Endometrial microvascular endothelial cells (primary cell): ENCODE measurements at regions not wholly inside any gene's neighbourhood (a gene's known extent, or its start where the extent isn't known, plus 50 kb on each side); places are given as distances from the start of the nearest gene placed in this dataset.

ENCODE experiments used
- in situ Hi-C: cut with HindIII; loops from 2 replicates; pipeline ENCODE4 v1.10.0; 2017; ENCODE audit warnings: low sequenced_read_pairs, low pct_unique_long_range_greater_than_20kb; ENCODE audit errors: inconsistent ontology term

- in situ Hi-C loops: no loop called here
Observed at GRCh38 chr2:150781142-150781541, 293.7 kb upstream of the RND3 start.

GRCh38 chr2:150778828-150779227 lies 291.4 kb upstream of the RND3 start:
- in situ Hi-C loops: no loop called here

- in situ Hi-C loops: no loop called here
Observed at GRCh38 chr2:150769421-150769820, 282.0 kb upstream of the RND3 start.

GRCh38 chr2:150767991-150768746 lies 280.7 kb upstream of the RND3 start:
- in situ Hi-C loops: no loop called here

- in situ Hi-C loops: no loop called here
Observed at GRCh38 chr2:150762571-150762970, 275.1 kb upstream of the RND3 start.

- in situ Hi-C loops: no loop called here
Observed at GRCh38 chr2:150759531-150759930, 272.1 kb upstream of the RND3 start.

GRCh38 chr2:150759106-150759505 lies 271.6 kb upstream of the RND3 start:
- in situ Hi-C loops: no loop called here

- in situ Hi-C loops: no loop called here
Observed at GRCh38 chr2:150752229-150752628, 264.8 kb upstream of the RND3 start.

GRCh38 chr2:150750720-150751119 lies 263.3 kb upstream of the RND3 start:
- in situ Hi-C loops: no loop called here

- in situ Hi-C loops: no loop called here
Observed at GRCh38 chr2:150742094-150742493, 254.6 kb upstream of the RND3 start.

- in situ Hi-C loops: no loop called here
Observed at GRCh38 chr2:150735894-150736498, 248.5 kb upstream of the RND3 start.

- in situ Hi-C loops: no loop called here
Observed at GRCh38 chr2:150733051-150733618, 245.7 kb upstream of the RND3 start.

GRCh38 chr2:150732491-150732890 lies 245.0 kb upstream of the RND3 start:
- in situ Hi-C loops: no loop called here

GRCh38 chr2:150732064-150732463 lies 244.6 kb upstream of the RND3 start:
- in situ Hi-C loops: no loop called here

GRCh38 chr2:150729495-150729955 lies 242.1 kb upstream of the RND3 start:
- in situ Hi-C loops: no loop called here

GRCh38 chr2:150718280-150718679 lies 230.8 kb upstream of the RND3 start:
- in situ Hi-C loops: no loop called here

- in situ Hi-C loops: no loop called here
Observed at GRCh38 chr2:150716186-150716585, 228.7 kb upstream of the RND3 start.

GRCh38 chr2:150715501-150715900 lies 228.0 kb upstream of the RND3 start:
- in situ Hi-C loops: no loop called here

- in situ Hi-C loops: no loop called here
Observed at GRCh38 chr2:150710916-150711315, 223.4 kb upstream of the RND3 start.

- in situ Hi-C loops: no loop called here
Observed at GRCh38 chr2:150710041-150710440, 222.6 kb upstream of the RND3 start.
